DMS153 treated with DMSO at 0.1 percent for 48 hours (cell line): ENCODE measurements at regions not wholly inside any gene's neighbourhood (a gene's known extent, or its start where the extent isn't known, plus 50 kb on each side); places are given as distances from the start of the nearest gene placed in this dataset.

Source experiments
- DNase-seq: peaks from one replicate; lab custom pipeline; 2025; ENCODE audit not compliant: unreplicated experiment; lab: John Stamatoyannopoulos, UW

GRCh38 chr5:30100929-30101328 is 1092.6 kb upstream of the CDH6 start:
- DNase-seq: peak; percentile 36

- no peak for DNase-seq
These were observed 1093.3 kb upstream of the CDH6 start for GRCh38 chr5:30100148-30100713.

DNA sequence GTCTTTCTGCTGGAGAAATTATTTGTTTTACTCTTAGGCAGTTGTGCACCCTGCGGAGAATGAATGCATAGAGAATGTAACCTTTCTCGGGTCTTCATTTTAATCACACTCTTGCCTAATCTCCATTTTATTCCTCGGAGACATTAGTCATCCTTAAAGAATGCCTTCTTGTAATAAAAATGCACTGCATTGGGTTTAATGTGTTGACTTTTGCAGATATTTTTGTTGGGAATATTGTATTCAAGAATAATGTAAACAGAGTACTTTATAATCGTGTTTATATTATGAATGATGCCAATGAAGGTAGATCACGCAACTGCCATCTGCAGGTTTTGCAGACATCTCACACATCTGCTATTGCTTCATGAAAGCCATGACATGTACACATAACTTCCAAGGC is 1093.9 kb upstream of the CDH6 start:
- peak; percentile 72 for DNase-seq

DNA sequence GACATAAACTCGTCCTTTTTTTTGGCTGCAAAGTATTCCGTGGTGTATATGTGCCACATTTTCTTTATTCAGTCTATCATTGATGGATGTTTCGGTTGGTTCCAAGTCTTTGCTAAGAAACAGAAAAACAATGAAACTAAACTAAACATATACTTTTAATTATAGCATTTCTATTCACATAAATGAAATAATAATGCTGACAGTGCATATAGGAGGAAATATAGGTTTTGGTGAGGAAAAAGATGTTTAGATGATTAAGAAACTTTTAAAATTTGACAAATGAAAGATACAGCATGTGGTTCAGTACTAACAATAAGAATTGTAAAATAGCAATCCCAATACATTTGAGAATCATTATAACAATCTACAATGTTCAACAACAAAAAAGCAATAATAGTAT is 1094.5 kb upstream of the CDH6 start:
- DNase-seq: no peak

DNA sequence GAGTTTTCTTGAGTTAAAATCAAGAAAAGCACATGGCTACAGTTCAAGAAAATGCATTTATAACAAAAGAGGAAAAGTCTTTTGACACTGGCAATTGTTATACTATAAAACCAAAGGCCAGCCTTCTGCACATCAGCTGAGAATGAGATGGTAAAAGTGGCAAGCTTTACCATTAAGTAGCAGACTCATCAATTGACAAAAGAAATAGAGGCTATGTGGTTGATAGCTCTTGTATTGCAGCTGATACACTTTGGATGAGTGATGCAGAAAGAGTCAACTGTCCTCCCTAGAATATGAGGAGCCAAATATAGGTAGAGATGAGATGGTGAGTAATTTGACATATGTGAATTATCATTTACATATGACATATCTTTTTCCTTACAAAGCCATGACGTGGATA is 1100.9 kb upstream of the CDH6 start:
- DNase-seq: no peak

- DNase-seq: no peak
These were observed 1123.8 kb upstream of the CDH6 start for GRCh38 chr5:30069441-30070263.

DNA sequence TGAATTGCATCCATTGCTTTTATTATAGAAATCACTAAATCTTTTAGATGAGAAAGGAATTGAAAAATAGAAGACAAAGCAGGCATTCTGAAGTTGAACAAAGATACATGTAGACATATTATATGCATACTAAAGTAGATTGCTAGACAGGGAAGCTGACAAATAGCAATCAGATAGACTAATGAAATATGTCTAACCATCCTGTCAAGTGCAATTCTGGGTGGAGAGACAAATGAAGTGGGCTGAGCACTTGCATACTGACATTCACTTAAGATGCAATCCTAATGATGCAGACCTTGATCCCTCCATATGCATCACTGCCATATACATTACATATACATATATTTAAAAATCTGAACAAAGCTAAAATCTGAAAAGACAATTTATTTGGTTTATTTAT is 1130.0 kb upstream of the CDH6 start:
- DNase-seq: no peak

GRCh38 chr5:30051976-30052375 is 1141.5 kb upstream of the CDH6 start:
- DNase-seq: no peak

DNA sequence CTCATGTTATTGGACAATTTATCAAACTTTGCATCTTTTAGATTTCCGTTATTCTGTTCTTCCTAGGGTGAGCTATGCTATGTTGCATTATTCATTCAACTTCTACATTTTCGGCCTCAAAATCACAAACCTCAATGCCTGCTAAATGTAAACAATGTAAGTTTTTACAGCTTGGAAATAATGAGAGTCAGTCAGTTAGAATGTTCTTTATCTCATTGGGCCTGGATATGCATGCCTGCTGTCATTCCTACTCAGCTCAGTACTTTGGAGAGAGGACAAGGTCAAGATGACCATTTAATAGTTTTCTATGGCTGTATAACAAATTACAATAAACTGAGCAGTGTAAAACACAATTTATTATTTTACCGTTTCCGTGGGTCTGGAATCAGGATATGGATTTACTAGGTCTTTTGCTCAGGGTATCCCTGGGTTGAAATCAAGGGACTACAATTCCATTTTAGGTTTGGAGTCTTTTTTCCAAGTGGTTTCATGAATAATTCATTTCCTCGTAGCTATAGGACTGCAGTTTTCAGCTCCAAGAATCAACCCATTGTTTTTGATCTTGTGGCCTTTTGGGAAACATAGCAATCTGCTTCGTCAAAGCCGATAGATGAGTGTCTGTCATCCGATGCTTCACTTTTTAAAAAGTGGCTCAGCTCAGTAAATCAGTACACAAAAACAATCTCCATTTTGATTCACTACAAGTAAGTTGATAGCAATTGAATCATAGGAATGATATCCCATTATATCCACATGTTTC is 1143.2 kb upstream of the CDH6 start:
- no peak for DNase-seq

DNA sequence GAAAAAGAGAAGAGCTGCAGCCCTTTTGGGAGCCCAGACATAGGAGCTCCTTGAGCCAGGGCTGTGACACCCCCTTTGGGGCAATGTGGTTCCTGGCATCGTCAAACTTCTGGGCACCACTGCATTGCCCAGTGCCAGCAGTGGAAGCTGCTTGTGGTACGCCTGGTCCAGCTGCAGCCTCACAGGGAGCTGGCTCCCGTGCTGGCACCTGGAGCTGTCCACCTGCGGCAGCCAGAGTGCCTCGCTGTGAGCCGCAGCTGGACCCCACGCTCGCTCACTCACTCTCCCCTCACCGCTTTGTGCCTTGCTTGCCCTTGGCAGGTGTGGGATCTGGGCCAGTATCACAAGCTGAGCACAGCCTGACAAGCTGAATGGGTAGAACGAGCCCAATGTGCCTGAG is 1150.8 kb upstream of the CDH6 start:
- no peak for DNase-seq

- no peak for DNase-seq
These were observed 1151.6 kb upstream of the CDH6 start for GRCh38 chr5:30041831-30042385.

- no peak for DNase-seq
These were observed 1152.2 kb upstream of the CDH6 start for GRCh38 chr5:30041291-30041690.

GRCh38 chr5:30040488-30041118 is 1152.9 kb upstream of the CDH6 start:
- peak; percentile 85 for DNase-seq

DNA sequence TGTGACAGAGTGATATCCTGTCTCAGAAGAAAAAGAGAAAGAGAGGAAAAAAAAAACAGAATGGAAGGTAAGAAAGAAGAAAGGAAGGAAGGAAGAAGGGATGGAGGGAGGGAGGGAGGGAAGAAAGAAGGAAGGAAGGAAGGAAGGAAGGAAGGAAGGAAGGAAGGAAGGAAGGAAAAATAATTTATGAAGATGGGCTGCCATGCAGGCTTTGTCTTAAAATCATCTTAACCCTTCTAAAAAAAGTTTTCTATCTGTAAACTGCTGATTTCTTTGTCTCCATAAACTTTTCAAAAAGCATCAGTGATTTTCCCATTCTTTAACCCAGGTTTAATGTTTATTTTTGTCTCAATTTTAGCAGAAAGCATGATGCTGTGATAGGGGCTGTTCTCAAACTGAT is 1154.1 kb upstream of the CDH6 start:
- DNase-seq: no peak

DNA sequence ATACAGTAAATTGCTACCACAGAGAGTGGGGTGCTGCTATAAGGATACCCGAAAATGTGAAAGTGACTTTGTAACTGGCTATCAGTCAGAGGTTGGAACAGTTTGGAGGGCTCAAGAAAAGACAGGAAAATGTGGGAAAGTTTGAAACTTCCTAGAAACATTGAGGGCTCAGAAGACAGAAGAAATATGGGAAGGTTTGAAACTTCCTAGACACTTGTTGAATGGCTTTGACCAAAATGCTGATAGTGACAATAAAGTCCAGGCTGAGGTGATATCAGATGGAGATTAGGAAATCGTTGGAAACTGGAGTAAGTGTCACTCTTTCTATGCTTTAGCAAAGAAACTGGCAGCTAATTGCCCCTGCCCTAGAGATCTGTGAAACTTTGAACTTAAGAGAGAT is 1158.6 kb upstream of the CDH6 start:
- DNase-seq: no peak

DNA sequence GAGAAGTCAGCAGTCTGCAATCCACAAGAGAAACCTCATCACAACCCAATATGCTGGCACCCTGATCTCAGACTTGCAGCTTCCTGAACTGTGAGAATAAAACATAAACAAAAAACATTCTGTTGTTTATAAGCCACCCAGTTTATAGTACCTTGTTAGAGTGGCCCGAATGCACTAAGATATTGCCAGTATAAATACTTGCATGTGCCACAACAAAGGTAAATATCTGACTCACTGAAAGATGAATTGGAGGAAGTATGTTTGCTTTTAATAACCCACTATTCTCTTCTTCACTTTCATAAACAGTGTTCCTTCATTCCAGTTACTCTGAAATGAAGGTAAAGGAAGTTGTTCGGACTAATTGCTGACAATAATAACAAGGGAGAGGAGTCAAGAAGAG is 1163.4 kb upstream of the CDH6 start:
- no peak for DNase-seq

DNA sequence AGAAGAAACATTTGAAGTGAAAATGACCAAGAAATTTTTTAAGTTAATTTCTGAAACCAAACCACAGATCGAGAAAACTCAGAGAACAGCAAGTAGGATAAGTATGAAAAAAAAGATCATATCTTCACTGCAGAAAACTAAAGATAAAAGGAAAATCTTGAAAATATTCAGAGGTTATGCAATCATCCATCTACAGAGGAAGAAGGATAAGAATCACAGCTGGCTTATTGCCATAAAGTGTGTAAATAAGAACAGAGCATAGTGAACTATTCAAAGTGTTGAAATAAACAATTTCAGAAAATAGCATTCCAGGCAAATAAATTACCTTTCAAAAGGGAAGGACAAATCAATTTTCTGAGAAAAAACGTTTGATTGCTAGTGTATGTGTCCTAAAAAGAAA is 1191.7 kb upstream of the CDH6 start:
- no peak for DNase-seq

GRCh38 chr5:30000231-30000630 is 1193.3 kb upstream of the CDH6 start:
- DNase-seq: no peak

GRCh38 chr5:29995154-29995553 is 1198.3 kb upstream of the CDH6 start:
- no peak for DNase-seq

DNA sequence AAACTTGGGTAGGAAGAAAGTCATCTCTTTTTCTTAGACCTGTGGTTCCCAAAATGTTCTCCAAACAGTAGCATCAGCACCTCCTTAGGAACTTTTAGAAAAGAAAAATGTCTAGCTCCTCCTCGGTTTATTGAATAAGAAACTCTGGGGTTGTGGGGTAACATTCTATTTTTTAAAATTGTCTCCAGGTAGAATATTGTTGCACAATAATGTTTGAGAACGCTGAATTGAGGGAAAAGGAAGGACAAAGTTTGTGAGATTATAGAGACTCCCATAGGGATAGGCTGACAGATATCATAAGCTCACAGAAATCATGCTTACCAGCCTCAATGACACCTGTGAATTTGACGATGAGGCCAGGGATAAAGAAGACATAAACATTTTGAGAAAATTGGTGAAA is 1199.0 kb upstream of the CDH6 start:
- no peak for DNase-seq

GRCh38 chr5:29993286-29993685 is 1200.2 kb upstream of the CDH6 start:
- DNase-seq: no peak
